SK-N-SH (cell line): ENCODE measurements at regions not wholly inside any gene's neighbourhood (a gene's known extent, or its start where the extent isn't known, plus 50 kb on each side); places are given as distances from the start of the nearest gene placed in this dataset.

ENCODE experiments used
- CTCF ChIP-seq: fragments of 200-600 bp; sonication (generic); IDR thresholded peaks from 2 replicates; pipeline ENCODE4 v1.6.1; 2017; ENCODE audit warnings: antibody characterized with exemption, mild to moderate bottlenecking, moderate library complexity
- EZH2phosphoT487 ChIP-seq: fragments of 200-600 bp; sonication (generic); IDR thresholded peaks from 2 replicates; pipeline ENCODE4 v1.6.1; 2017; ENCODE audit warnings: low read depth, mixed run types, mild to moderate bottlenecking, antibody characterized with exemption, moderate library complexity, borderline replicate concordance
- FOSL2 ChIP-seq: IDR thresholded peaks from 2 replicates; pipeline ENCODE4 v1.4.0; 2012; ENCODE audit warnings: low read depth, mild to moderate bottlenecking, moderate library complexity, borderline replicate concordance
- JUND ChIP-seq: IDR thresholded peaks from 2 replicates; pipeline ENCODE4 v1.4.0; 2012
- MAX ChIP-seq: IDR thresholded peaks from 2 replicates; pipeline ENCODE4 v1.4.0; 2012; ENCODE audit warnings: low read depth
- MXI1 ChIP-seq: IDR thresholded peaks from 2 replicates; pipeline ENCODE4 v1.6.1; 2012; ENCODE audit warnings: mild to moderate bottlenecking, low read depth, low read length, improper control_type of control experiment
- NFIC ChIP-seq: IDR thresholded peaks from 2 replicates; pipeline ENCODE4 v1.4.0; 2012; ENCODE audit warnings: borderline replicate concordance
- NRF1 ChIP-seq: IDR thresholded peaks from 2 replicates; pipeline ENCODE4 v1.6.1; 2012; ENCODE audit warnings: low read depth, mild to moderate bottlenecking, low read length
- POLR2AphosphoS5 ChIP-seq: IDR thresholded peaks from 2 replicates; pipeline ENCODE4 v1.6.1; 2012; ENCODE audit warnings: low read depth, low read length
- RAD21 ChIP-seq: IDR thresholded peaks from 2 replicates; pipeline ENCODE4 v1.6.1; 2012; ENCODE audit warnings: mild to moderate bottlenecking, low read length
- REST ChIP-seq: IDR thresholded peaks from 2 replicates; pipeline ENCODE4 v1.6.1; 2012; ENCODE audit warnings: mild to moderate bottlenecking, low read depth, low read length, moderate library complexity
- SIN3A ChIP-seq: IDR thresholded peaks from 2 replicates; pipeline ENCODE4 v1.6.1; 2012; ENCODE audit warnings: low read depth, mild to moderate bottlenecking, low read length, moderate library complexity, borderline replicate concordance
- SMC3 ChIP-seq: IDR thresholded peaks from 2 replicates; pipeline ENCODE4 v1.6.1; 2012; ENCODE audit warnings: low read depth, low read length, improper control_type of control experiment
- USF1 ChIP-seq: IDR thresholded peaks from 2 replicates; pipeline ENCODE4 v1.4.0; 2012; ENCODE audit warnings: low read depth, borderline replicate concordance

GRCh38 chr13:63337041-63337440, 1921.4 kb upstream of the PCDH20 start:
- TF ChIP-seq POLR2AphosphoS5 (no peak), SMC3 (no peak), REST (no peak), SIN3A (no peak), USF1 (no peak), CTCF (no peak), NRF1 (no peak), FOSL2 (no peak), MXI1 (no peak), MAX (no peak), RAD21 (no peak), EZH2phosphoT487 (no peak), JUND (no peak), NFIC (no peak)
